GM12891 (cell line): ENCODE measurements at regions not wholly inside any gene's neighbourhood (a gene's known extent, or its start where the extent isn't known, plus 50 kb on each side); places are given as distances from the start of the nearest gene placed in this dataset.

Source experiments
- POLR2A ChIP-seq: IDR thresholded peaks from 2 replicates; pipeline ENCODE4 v1.6.1; 2011; ENCODE audit warnings: low read depth, low read length, control low read depth
- POLR2AphosphoS5 ChIP-seq: IDR thresholded peaks from 2 replicates; pipeline ENCODE4 v1.6.1; 2011; ENCODE audit warnings: low read depth, low read length, control low read depth
- POU2F2 ChIP-seq: IDR thresholded peaks from 2 replicates; pipeline ENCODE4 v1.6.1; 2011; ENCODE audit warnings: low read depth, mild to moderate bottlenecking, control low read depth, low read length, moderate library complexity
- SPI1 ChIP-seq: IDR thresholded peaks from 2 replicates; pipeline ENCODE4 v1.6.1; 2011; ENCODE audit warnings: low read depth, low read length, control low read depth
- TAF1 ChIP-seq: IDR thresholded peaks from 2 replicates; pipeline ENCODE4 v1.6.1; 2011; ENCODE audit warnings: low read depth, low read length, control low read depth

DNA sequence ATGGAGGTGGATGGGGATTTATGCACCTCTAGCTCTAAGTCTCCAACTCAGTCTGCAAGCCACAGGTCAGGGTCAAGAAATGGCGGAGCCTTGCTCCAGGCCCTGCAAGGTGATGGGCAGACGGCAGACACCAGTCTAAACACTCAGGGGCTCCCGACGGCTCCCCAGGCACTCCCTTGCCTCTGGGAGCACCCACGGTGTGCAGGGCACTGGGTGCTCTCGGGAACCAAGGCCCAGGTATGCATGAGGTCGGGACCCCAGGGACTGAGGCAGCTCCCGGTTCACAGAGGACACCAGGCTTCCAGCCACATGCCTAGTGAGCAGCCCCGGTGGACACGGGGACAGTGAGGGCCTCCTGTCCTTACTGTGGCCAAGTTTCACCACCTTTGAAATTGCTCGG is 53.1 kb upstream of the TTC34 start:
- TF ChIP-seq POLR2A, result no peak
- TF ChIP-seq SPI1, result no peak
- no peak for TF ChIP-seq POLR2AphosphoS5
- TF ChIP-seq TAF1, result no peak
- no peak for TF ChIP-seq POU2F2
